K562 (cell line): ENCODE measurements at regions not wholly inside any gene's neighbourhood (a gene's known extent, or its start where the extent isn't known, plus 50 kb on each side); places are given as distances from the start of the nearest gene placed in this dataset.

Experiments used
- NFRKB ChIP-seq: fragments of 450-650 bp; IDR thresholded peaks from 2 replicates; pipeline ENCODE4 v1.6.1; 2016; ENCODE audit warnings: low read depth
- NKRF ChIP-seq: fragments of 450-650 bp; IDR thresholded peaks from 2 replicates; pipeline ENCODE4 v1.6.1; 2016; ENCODE audit warnings: borderline replicate concordance
- REST ChIP-seq, 2 experiments: fragments of 450-650 bp; formaldehyde crosslinking in 1 of 2; IDR thresholded peaks; 2 replicates each; pipeline versions ENCODE4 v1.4.0 to v1.6.1; 2014 to 2020; ENCODE audit warnings: mild to moderate bottlenecking in 2 of 2, borderline replicate concordance in 1 of 2, low read depth in 1 of 2

GRCh38 chr18:45349467-45349866 is 265.8 kb upstream of the SLC14A2 start:
- no peak for TF ChIP-seq REST (IDR thresholded peaks at IDR 0.05; ENCODE audit: borderline replicate concordance)
- TF ChIP-seq REST (CRISPR knock-in tag; IDR thresholded peaks at IDR 0.05; ENCODE audit: low read depth): no peak
- TF ChIP-seq NFRKB: no peak
- TF ChIP-seq NKRF: no peak
